NOMO-1 treated with DMSO at 0.1 percent for 48 hours (cell line): ENCODE measurements at regions not wholly inside any gene's neighbourhood (a gene's known extent, or its start where the extent isn't known, plus 50 kb on each side); places are given as distances from the start of the nearest gene placed in this dataset.
"Not testable (repeated sequence)": the region's sequence is repeated elsewhere in the genome, so short reads cannot be mapped to it uniquely, and the experiment has no call there.

Source experiments
- DNase-seq: peaks from one replicate; lab custom pipeline; 2025; ENCODE audit not compliant: unreplicated experiment; lab: John Stamatoyannopoulos, UW

DNA sequence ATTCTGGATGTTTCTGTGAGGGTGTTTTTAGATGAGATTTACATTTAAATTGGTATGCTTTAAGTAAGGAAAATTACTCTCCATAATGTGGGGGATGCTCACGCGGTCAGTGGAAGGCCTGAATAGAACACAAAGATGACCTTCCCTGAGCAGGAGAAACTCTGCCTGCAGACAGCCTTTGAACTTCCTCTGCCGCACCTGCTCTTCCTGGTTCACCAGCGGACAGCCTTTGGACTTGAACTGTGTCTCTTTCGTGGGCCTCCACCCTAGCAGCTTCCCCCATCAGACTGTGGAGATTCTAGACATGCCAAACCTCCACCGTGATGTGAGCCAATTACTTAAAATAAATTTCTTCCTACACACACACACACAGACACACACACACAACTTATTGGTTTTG is 210.7 kb downstream of the EFCAB11 start:
- no peak for DNase-seq

DNA sequence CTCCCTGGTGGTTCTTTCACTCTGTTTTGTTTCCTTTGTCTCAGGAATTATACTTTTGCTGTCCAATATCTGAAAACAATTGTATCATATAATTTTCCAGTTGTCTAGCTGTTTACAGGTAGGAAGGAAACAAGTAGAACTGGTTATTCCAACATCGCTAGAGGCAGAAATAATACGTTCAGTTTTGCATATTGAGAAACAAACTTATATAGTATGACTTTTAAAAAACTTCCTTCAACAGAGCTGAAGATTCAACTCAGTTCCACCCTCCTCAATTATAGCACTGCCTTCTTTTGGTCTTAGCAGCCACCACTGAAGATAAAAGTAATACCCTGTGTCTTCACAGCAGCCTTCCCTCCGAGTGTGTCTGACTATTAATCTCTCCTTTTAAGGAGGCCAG is 214.3 kb downstream of the EFCAB11 start:
- DNase-seq = no peak

DNA sequence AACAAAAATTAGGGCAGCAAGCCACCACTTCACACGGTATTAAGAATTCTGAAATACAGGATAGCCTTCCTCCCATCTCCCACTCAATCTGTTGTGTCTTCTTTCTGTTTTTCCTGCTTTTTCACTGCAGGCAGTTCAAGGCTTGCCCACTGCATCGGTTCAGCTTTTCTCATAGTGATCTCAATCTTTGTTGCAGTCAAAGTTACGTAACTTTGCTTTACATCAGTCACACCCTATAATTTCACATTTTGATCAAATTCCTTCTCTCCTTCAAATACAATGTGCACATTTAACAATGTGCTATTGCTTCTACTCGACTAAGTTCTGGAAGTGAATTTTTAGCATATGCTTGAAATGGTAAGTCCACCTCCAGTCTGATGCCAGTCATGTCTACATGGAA is 217.6 kb downstream of the EFCAB11 start:
- DNase-seq = peak; percentile 5

DNA sequence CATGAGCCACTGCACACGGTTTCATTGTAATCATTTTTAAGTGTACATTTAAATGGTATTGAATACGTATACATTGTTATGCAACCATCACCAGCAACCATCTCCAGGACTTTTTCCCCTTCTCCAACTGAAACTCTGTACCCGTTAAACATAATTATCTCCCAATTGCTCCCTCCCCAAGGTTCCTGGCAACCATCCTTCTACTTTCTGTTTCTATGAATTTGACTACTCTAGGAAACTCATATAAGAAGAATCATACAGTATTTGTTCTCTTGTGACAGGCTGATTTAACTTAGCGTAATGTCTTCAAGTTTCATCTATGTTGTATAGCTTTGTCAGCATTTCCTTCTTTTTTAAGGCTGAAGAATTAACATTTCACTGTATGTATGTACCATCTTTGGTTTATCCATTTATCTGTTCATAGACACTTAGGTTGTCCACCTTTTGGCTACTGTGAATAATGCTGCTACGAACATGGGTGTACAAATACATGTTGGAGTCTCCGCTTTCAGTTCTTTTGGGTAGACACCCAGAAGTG is 223.1 kb downstream of the EFCAB11 start:
- no peak for DNase-seq

DNA sequence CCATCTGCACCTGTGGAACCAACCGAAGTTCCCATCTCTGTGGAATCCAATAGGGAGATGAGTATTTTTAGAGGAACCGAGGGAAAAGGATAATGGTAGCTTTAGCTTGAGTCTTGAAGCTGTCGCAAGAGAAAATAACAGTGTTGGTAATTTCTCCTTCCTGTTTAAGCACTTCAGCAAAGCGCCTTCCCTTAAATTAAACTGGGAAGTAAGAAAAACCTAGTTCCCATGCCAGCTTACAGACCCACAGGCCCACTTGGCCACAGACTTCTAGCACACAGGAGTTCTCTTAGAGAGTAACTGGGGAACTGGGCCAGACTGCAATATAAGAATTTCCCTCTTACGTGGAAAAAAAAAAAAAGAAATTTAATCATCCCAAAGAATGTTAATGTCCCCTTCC is 223.8 kb downstream of the EFCAB11 start:
- DNase-seq = peak; percentile 61

DNA sequence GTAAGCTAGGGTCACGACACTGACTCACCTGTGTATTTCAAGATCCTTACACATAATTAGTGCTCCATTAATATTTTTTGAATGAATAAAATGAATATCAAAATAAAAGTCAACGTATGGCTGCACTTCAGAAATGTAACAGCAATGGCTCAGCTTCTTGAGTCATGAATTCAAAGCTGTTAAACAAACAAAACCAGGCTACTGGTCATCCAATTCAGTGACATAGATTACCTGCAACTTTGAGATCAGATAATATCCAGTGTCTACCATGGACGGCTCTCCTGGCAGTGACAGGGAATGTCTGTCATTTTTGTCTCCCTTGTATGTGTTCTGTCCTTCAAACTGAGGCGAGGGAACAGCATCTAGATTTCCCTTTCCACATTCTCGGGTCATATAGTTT is 225.6 kb downstream of the EFCAB11 start:
- no peak for DNase-seq

DNA sequence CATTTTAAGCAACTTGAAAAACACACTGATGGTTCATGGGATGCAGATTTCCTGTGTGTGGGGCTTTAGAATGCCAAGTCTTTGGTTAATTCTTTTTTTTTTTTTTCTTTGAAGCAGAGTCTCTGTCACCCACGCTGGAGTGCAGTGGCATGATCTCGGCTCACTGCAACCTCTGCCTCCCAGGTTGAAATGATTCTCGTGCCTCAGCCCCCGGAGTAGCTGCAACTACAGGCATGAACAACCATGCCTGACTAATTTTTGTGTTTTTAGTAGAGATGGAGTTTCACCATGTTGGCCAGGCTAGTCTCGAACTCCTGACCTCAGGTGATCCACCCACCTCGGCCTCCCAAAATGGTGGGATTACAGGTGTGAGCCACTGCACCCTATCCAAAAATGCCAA is 228.3 kb downstream of the EFCAB11 start:
- not testable (repeated sequence) for DNase-seq

DNA sequence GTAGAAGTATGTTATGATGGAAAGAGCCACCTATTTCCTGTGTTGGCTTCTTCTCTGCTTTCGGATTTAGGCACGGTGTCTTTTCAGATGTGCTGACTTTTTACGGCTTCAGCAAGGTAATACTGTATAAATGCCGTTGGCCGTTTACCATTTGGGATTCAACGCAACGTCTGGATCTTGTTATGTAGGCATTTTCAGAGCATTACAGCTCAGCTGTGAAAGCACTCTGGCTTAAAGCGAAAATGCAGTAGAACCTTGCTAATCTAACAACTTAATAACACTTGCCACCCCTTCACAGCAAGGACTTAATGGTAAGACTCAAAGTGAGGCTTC is 229.9 kb downstream of the EFCAB11 start:
- DNase-seq = peak; percentile 38

DNA sequence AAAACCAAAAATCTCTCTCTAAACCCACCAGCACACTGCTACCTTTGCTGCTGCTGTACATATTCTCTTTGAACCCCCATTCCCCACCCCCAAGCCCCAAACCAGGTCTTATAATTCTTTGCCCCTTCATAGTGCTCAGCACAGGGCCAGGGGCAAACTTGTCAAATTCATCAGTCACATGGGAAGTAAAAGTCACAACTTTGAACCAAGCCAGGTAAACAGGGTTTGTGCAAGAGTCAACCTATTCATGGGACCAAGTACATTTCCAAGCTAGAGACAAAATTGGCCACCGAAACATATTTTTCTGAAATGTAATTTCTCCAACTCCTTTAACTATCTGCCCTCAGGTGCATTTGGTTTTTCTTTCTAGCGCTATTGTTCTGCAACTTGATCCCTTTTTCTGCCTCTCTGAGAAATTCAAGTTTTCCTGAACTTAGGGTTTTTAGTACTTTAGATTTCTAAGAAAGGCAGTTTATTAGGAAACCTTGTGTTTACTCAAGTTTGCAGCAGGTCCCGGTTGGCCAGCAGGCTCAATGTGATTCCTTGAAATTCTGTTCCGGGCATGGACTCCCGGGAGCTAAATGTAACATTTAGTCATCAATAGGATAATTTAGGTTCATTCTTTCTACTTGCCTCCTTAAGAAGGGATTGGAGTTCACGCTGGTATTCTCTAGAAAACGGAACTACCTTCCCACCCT is 230.5 kb downstream of the EFCAB11 start:
- no peak for DNase-seq

DNA sequence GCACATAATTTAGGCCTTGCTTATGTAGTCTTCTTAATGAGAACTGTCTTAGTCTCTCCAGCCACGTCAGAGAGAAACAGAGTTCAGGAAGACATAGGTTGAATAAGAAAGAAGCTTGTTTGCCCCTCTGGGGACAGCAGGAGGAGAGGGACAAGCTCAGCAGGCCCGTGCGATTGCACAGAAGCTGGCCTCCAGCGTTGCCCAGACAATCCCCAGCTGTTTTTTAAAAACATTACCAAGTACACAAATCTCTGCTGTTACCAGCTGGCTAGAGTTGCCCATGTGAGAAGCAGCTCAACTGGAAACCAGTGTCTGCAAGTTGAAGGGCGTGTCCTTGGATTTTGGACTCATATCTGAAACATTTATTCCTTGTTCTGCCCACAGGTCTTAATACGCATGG is 232.6 kb downstream of the EFCAB11 start:
- DNase-seq = no peak

DNA sequence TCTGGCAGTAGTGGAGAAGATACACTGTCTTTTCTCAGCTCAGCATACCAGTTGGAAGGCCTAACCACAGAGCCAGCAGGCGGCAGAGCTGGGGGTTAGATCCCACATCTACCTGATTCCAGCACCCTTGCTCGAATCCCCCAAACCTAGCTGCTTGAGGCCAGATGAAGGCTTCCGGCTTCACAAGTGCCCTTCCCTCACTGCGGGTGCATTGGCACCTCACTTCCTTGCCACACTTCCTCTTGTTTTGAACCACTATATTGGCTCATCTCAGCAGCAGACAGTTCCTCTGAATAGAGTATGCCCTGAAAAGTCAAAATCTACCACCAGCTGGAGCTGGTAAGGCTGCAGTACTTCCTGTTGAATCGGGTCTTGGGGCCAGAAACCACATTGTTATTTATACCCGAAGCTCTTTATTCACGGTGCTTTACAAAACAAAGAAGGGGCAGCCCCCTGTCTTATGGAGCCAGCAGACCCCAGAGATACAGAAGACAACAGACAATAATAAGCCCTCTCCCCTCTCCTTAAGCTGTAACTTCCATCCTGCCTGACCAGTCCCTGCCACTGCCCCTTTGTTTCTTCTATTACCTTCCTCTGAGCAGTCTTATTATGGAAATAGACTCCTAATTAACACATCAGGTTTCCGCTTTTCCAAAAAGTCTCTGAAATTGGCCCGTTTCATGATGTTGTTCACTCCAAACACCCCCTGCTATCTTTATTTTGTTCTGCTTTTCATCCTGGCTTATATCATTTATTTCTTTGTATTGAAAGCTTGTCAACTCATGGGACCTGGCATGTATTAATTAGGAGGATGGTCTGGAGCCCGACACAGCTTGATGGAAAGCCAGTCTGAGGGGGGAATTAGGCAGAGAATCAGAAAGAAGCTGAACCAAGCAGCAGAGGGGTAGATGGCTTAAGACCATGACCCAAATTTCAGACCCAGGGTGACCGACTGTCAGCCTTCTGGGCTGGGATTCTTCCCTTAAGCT is 233.5 kb downstream of the EFCAB11 start:
- peak; percentile 98 for DNase-seq

DNA sequence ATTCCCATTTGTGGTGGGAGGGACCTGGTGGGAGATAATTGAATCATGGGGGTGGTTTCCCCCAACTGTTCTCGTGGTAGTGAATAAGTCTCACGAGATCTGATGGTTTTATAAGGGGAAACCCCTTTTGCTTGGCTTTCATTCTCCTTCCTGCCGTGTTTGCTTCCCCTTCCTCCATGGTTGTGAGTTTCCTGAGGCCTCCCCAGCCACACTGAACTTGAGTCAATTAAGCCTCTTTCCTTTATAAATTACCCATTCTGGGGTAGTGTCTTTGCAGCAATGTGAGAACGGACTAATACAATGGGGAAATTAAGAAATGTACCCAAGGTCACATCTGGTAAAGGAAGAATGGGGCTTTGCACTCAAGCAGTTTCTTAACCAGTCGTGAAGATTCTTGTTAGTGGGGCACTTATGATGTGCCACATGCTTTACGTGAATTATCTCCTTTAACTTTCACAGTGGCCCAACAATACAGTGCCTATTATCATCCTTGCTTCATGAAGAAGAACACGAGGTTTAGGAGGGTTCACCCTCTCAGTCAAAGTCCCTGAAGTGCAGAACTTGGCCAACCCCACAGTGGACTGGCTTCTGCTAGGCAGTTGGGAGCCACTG is 234.3 kb downstream of the EFCAB11 start:
- peak; percentile 20 for DNase-seq

DNA sequence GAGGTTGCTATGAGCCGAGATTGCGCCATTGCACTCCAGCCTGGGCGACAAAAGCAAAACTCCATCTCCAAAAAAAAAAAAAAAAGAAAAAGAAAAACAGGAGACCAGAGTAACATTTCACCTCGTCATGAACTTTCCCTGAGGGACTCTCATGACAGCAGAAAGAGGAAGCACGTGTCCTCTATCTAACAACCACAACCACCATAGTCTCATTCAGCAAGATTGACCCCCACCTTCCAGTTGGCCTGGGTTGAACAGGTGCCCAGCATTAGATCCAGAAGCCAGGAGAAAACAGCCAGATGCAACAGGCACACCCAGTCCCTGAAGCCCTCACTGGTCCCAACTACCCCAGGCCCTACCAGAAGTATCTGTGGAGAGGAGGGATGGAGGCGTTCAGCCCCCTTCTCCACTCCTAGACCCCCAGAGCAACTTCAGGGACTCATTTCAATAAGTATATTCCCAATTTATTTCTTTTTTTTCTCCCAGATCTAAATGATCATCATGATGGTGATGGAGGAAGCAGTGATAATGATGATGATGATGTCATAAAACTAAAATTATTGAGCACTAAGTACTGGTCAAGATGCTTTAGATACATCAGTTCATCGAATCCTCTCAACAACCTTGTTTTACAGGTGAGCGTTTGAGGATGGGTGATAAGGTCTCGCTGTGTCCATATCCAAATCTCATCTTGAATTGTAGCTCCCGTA is 235.0 kb downstream of the EFCAB11 start:
- DNase-seq = peak; percentile 85

DNA sequence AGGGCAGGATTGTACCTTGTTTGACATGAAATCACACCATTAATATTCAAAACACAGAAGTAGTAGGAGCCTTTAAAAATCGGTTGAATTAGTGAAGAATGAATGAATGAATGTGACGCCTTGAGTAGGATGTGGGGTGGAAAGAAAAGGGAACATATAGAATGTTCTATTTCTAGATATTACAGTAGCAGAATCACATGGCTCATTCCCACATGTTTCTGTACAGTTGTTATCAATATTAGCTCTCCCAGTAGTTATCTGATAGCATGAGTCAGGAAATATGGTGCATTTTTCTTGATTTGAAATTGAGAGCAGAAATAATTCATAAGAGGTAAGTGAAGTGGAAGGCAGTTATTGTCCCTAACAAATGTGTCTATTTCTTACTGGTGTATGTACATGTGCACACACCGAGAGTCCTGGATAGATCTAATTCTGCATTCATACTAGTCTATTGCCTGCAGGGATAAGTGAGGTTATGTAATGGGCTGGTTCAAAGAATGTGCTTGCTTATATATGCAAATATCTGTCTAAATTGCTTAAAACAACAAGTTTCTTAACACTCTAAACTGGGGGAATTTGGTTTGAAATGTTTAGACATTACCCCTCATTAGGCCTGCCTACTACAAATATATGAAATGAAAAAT is 245.4 kb downstream of the EFCAB11 start:
- no peak for DNase-seq

DNA sequence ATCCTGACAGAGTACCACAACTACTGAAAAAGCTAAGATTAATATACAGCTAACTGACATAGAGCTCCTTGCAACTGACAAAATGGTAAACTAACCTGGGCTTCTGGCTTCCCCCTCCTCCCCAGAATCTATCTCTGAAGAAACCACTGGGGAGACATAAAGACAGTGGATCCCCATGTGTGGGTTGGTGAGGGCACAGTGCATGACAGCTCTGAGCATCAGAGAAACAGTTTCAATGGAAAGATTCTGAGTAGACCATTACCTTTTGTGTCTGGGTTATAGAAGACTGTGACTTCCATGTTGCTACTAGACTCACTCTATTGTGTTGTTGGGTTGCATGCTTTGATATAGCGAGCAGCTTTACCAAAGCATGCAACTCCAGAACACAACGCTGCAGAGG is 247.4 kb downstream of the EFCAB11 start:
- DNase-seq = no peak

DNA sequence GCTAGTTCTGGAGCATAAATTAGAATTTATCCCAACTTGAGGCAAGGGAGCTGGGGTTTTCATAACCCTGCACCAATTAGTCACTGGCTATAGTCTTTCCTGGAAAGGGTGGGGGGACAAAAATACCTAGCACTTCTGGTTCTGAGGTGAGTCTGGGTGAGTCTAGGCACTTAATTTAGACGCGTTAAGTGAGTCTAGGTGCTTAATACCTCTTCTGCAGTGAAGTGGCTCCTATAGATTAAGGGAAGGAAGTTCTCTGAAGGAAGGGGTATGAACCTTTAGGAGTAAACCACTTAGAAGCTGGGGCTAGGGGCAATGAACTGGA is 251.7 kb downstream of the EFCAB11 start:
- DNase-seq = no peak

DNA sequence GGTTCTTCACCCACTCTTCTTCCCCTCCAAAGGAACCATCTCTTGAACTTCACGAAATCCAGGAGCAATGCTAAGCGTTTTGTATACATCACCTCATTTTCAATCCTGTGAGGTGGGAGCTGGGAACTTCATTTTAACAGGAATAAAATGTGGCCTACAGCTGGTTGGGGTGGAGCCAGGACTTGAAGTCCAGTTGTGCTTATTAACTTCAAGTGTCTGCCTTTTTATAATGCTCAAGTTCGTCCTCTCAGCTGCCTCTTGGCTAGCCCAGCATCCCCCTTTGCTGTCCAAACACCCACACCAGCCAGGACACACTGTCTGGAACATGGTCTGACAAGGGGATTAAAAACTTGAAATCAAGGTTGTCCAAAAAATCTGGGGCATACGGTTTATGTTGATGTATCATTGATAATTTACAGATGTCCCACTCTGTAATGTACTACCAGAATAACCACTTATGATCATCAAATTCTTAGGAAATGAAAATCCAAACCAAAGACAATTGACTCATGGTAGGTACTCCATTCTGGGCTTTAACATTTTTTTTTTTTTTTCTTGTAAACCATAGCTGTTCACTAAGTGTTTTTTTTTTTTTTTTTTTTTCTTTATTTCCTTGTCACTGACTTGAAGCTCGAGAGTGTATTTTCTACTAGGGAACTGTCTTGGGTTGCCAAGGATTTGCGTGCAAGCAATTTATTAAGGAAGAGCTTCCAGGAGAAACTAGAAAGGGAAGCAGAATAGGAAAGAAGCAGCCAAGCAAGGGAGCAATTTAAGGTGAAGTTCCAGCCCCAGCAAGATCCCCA is 252.3 kb downstream of the EFCAB11 start:
- DNase-seq = no peak

DNA sequence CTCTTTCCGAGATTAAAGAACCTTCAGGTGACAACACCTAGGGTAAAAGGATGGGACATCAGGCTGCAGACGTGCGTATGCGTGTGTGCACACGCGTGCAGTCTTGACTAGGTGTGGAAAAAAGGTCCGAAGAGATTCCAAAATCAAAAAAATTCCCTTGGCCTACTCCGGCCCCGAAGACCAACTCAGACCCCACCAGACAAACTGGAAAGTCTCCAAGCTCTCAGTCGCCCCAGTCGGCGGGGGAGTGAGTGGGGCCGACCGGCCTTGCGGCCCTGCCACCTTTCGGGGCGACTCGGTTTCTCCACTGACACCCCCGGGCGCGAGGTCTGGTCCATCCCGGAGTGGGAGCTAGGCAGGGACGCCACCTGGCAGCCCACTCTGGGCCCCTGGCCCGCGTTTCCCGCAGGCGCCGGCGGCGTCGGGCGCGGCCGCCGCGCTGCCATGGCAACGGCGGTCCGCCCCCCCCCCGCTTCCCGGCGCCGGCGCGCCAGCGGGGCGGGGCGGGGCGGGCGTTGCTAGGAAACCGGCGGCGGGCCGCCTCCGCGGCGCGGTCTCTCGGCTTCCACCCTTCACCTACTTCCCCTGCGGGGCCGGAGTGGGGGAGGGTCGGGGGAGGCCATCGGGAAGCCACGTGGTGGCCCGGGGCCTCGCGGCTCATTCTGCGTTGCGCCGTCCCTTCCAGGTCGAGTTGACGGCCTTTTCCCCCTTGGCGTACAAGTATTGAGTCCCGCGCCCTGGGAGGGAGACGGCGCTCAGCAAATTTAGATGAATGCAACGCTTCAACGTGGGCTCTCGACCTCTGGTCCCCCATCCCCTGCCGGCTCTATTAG is 253.1 kb downstream of the EFCAB11 start:
- DNase-seq = peak; percentile 67

DNA sequence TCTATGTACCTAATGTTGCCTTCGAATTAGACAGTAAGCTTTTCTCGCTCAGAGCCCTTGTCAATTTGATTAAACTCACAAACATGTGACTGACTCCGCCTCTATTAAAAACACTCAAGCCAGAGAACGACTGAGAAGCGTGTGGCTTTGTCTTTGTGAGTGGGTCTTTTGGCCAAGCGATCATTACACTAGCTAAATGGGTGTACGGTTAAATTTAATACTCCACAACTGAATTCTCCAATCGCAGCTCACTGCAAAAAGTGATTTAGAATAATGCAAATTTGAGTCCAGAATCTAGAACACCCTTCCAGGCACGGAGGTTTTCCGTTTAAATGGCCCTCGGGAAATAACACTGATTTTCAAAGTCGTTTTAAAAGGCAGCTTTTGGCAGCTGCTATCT is 253.7 kb downstream of the EFCAB11 start:
- DNase-seq = no peak
